ENCODE measurements at regions not wholly inside any gene's neighbourhood (a gene's known extent, or its start where the extent isn't known, plus 50 kb on each side); places are given as distances from the start of the nearest gene placed in this dataset.
"Not testable (repeated sequence)": the region's sequence is repeated elsewhere in the genome, so short reads cannot be mapped to it uniquely, and the experiment has no call there.

GRCh38 chr2:90298126-90298755 is 1606.8 kb downstream of the RPIA start:
- not testable (repeated sequence) for FAIRE-seq

GRCh38 chr2:90298983-90299382 is 1607.5 kb downstream of the RPIA start:
- FAIRE-seq = not testable (repeated sequence)

GRCh38 chr2:90322982-90323381 is 1631.5 kb downstream of the RPIA start:
- FAIRE-seq = not testable (repeated sequence)

GRCh38 chr2:90323612-90324558 is 1632.4 kb downstream of the RPIA start:
- FAIRE-seq = not testable (repeated sequence)

- FAIRE-seq = not testable (repeated sequence)
These were observed 1633.2 kb downstream of the RPIA start for GRCh38 chr2:90324672-90325071.

GRCh38 chr2:90325796-90326353 is 1634.4 kb downstream of the RPIA start:
- not testable (repeated sequence) for FAIRE-seq

GRCh38 chr2:90355546-90355945 is 1664.1 kb downstream of the RPIA start:
- FAIRE-seq = not testable (repeated sequence)

- FAIRE-seq = not testable (repeated sequence)
These were observed 1667.9 kb downstream of the RPIA start for GRCh38 chr2:90359344-90359743.

- FAIRE-seq = not testable (repeated sequence)
These were observed 1668.6 kb downstream of the RPIA start for GRCh38 chr2:90359887-90360730.

- FAIRE-seq = not testable (repeated sequence)
These were observed 1669.2 kb downstream of the RPIA start for GRCh38 chr2:90360731-90361035.

All from colon (tissue), 2 donors.